Fibroblast of skin of left quadriceps (primary cell): ENCODE measurements at regions not wholly inside any gene's neighbourhood (a gene's known extent, or its start where the extent isn't known, plus 50 kb on each side); places are given as distances from the start of the nearest gene placed in this dataset.

Experiments used
- DNase-seq, 2 experiments: peaks; one replicate each; pipeline ENCODE4 v3.0.0-alpha.2; 2013; ENCODE audit warnings: low read depth in 2 of 2

- DNase-seq, result no peak
These were observed 376.2 kb downstream of the SOX11 start for GRCh38 chr2:6068429-6068828.

- no peak for DNase-seq
These were observed 377.2 kb downstream of the SOX11 start for GRCh38 chr2:6069381-6069780.

- no peak for DNase-seq
These were observed 379.3 kb downstream of the SOX11 start for GRCh38 chr2:6071519-6071918.

GRCh38 chr2:6072276-6072675 lies 380.1 kb downstream of the SOX11 start:
- no peak for DNase-seq

- DNase-seq, result no peak
These were observed 380.6 kb downstream of the SOX11 start for GRCh38 chr2:6072768-6073167.

- peak; percentile 28 to 29 for DNase-seq
These were observed 381.3 kb downstream of the SOX11 start for GRCh38 chr2:6073191-6074088.

- DNase-seq, result no peak
These were observed 382.0 kb downstream of the SOX11 start for GRCh38 chr2:6074089-6074643.

- no peak for DNase-seq
These were observed 385.4 kb downstream of the SOX11 start for GRCh38 chr2:6077585-6077984.

GRCh38 chr2:6078414-6078813 lies 386.2 kb downstream of the SOX11 start:
- DNase-seq, result no peak

- DNase-seq, result no peak
These were observed 387.2 kb downstream of the SOX11 start for GRCh38 chr2:6079405-6079804.

- DNase-seq, result no peak
These were observed 389.0 kb downstream of the SOX11 start for GRCh38 chr2:6080932-6081753.

GRCh38 chr2:6081955-6082624 lies 389.9 kb downstream of the SOX11 start:
- DNase-seq, result no peak

- no peak for DNase-seq
These were observed 390.4 kb downstream of the SOX11 start for GRCh38 chr2:6082625-6083018.

- no peak for DNase-seq
These were observed 391.0 kb downstream of the SOX11 start for GRCh38 chr2:6083136-6083535.

- no peak for DNase-seq
These were observed 397.3 kb downstream of the SOX11 start for GRCh38 chr2:6089474-6089873.

GRCh38 chr2:6103372-6103771 lies 411.2 kb downstream of the SOX11 start:
- DNase-seq, result no peak

GRCh38 chr2:6103949-6104348 lies 411.8 kb downstream of the SOX11 start:
- DNase-seq, result no peak

GRCh38 chr2:6107290-6107689 lies 415.1 kb downstream of the SOX11 start:
- no peak for DNase-seq

- DNase-seq, result no peak
These were observed 417.6 kb downstream of the SOX11 start for GRCh38 chr2:6109831-6110230.

- DNase-seq, result no peak
These were observed 419.6 kb downstream of the SOX11 start for GRCh38 chr2:6111781-6112261.

- no peak for DNase-seq
These were observed 421.6 kb downstream of the SOX11 start for GRCh38 chr2:6113786-6114185.

- DNase-seq, result no peak
These were observed 435.5 kb downstream of the SOX11 start for GRCh38 chr2:6127718-6128117.
